ENCODE measurements at regions not wholly inside any gene's neighbourhood (a gene's known extent, or its start where the extent isn't known, plus 50 kb on each side); places are given as distances from the start of the nearest gene placed in this dataset.

DNA sequence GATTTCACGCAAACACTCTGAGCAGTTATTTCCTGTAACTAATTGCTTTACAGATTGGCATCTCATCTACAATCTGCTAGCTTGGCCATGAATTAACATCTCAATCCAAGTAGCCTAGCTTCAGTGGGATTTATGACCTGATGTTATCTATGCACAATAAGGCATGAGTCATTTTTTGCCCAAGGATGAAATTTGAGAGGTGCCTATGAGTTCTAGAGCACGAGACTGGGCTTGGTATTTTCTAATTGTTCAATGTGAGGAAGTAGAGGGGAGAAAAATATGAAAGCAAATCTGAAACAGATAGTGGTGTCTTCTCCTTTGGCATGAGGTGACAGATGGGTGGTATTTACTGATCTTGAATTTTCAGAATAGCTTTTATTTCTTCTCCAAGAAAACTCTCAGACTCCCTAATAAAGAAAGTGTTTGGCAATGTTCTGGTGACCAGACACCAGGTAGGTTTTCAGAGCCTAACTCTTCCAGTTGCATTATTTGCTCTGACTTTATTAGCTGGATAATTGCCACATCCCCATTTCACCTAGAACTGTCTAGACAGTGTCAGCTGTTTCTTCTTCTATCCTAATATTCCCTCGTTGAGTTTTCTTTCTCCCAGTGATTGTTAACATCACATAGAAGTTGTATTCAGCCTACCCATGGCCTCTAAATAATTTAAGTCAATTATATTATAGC is 301.0 kb upstream of the UMPS start:
- in situ Hi-C loops (cut with MboI; ENCODE audit: low sequenced_read_pairs), result no loop called here

DNA sequence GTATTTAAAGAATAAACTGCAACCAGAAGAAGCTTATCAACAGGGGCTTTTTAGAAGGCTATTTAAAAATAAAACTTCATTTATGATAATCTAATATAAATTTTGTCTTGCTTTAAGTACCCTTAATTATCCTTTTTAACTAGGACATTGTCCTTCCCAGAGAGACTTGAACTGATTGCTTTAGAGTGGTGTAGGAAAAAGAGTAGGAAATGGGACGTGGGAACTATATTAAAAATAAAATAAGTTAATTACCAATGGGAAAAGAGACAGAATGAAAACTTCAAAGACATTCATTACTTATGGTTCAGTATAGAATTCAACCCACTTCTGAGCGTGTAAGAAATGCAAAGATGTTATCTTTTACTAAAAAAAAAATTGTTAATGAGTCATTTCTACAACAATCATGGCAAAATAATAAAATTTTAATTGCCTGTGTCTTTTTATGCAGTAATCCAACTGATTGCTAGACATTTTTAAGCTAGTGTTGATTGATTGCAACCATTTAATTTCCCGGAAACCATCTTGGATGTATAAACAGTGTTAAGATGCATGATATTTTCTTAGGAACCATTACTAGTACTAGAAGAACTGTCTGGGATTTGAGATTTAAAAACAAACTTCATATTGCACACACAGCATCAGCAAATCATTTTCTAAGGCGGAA is 298.8 kb upstream of the UMPS start:
- in situ Hi-C loops (cut with MboI; ENCODE audit: low sequenced_read_pairs), result no loop called here

DNA sequence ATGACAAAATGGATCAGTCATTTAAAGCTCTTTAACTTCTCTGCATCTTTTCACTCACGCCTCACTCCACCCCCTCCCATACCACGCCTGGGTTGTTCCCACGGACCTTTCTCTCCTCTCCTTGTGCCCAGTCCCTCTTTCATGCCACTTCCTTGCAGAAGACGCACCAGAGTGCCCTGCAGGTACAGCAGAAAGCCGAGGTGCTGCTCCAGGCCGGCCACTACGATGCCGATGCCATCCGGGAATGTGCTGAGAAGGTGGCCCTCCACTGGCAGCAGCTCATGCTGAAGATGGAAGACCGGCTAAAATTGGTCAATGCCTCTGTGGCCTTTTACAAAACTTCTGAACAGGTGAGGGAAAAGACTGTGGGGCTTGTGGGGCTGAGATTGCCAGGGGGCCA is 296.1 kb upstream of the UMPS start:
- in situ Hi-C loops (cut with MboI; ENCODE audit: low sequenced_read_pairs), result no loop called here

- in situ Hi-C loops (cut with MboI; ENCODE audit: low sequenced_read_pairs), result no loop called here
These were observed 294.8 kb upstream of the UMPS start for GRCh38 chr3:124435467-124435866.

DNA sequence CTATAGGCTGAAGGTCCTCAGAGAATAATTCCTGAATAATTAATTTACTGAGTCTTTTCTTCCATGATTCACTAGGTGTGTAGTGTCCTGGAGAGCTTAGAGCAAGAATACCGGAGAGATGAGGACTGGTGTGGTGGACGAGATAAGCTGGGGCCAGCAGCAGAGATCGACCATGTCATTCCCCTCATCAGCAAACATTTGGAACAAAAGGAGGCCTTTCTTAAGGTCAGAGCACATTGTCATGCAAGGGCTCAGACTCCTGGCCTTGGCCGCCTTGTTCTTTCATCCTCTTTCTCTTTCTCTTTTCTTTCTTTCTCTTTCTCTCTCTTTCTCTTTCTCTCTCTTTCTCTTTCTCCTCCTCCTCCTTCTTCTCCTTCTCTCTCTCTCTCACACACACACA is 291.4 kb upstream of the UMPS start:
- in situ Hi-C loops (cut with MboI; ENCODE audit: low sequenced_read_pairs), result no loop called here

- in situ Hi-C loops (cut with MboI; ENCODE audit: low sequenced_read_pairs), result no loop called here
These were observed 290.6 kb upstream of the UMPS start for GRCh38 chr3:124439603-124440002.

DNA sequence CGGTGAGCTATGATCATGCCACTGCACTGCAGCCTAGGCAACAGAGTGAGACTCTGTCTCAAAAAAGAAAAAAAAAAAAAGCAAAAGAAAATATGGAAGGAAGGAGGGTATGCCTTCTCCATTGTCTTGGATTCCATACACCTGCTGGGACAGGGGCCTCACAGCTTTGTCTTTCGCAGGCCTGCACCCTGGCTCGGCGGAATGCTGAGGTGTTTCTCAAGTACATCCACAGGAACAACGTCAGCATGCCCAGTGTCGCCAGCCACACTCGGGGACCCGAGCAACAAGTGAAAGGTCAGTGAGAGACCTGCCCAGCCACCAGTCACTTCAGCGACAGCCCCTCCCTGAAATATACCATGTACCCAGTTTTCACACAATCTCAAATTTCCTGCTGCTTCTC is 288.5 kb upstream of the UMPS start:
- in situ Hi-C loops (cut with MboI; ENCODE audit: low sequenced_read_pairs), result no loop called here

- in situ Hi-C loops (cut with MboI; ENCODE audit: low sequenced_read_pairs), result no loop called here
These were observed 287.8 kb upstream of the UMPS start for GRCh38 chr3:124442463-124442862.

DNA sequence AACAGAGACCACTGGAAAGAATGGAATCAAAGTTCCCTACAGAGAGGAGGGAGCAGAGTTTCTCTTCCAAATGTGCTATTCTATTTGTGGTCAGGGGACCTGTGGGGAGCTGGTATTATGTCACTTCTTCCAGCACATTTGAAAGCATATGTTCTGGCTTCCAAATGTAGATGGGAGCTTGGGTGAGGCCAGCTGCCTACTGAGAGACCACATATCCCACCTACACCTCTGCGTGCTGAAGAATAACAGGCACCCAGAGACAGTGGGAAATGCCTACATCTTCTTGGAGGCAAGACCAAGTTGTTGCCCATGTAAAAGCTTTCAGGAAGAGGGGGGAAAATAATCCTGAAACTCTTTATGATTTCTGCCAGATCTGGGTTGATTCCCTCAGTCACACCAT is 286.8 kb upstream of the UMPS start:
- in situ Hi-C loops (cut with MboI; ENCODE audit: low sequenced_read_pairs), result no loop called here

DNA sequence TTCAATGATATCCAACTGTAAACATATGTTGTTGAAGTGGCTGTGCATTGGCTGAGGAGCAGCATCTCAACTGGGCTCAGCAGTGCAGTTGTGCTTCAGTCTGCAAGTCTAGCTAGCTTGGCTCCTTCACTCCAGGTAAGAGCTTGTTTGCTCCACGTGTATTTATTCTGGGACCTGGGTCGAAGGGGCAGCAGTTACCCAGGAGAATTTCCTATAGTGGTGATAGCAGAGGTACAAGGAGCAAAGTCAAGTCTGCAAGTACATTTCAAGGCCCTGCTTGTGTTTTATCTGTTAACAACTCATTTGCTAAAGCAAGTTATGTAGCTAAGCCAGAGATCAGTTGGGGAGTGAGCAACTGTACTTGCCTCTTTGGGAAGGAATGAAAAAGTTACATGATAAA is 286.2 kb upstream of the UMPS start:
- in situ Hi-C loops (cut with MboI; ENCODE audit: low sequenced_read_pairs), result no loop called here

DNA sequence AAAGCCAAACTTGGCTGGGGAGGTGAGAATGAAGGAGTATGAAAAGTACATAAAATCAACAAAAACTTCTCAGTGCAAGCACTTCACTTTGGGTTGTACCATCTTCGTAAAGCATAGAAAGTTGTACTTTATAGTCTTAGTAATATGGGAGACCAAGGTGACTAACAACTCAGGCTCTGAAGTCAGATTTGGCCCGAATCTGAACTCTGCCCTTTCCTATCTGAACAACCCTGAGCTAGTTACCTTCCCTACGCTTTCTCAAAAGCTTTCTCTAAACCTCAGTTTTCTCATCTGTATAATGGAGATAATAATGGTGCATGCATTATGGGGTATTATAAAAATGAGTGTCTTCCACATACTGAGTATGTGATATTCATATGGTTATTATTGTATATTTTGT is 285.4 kb upstream of the UMPS start:
- in situ Hi-C loops (cut with MboI; ENCODE audit: low sequenced_read_pairs), result no loop called here

GRCh38 chr3:124447845-124448244 is 282.4 kb upstream of the UMPS start:
- in situ Hi-C loops (cut with MboI; ENCODE audit: low sequenced_read_pairs), result no loop called here

- in situ Hi-C loops (cut with MboI; ENCODE audit: low sequenced_read_pairs), result no loop called here
These were observed 281.3 kb upstream of the UMPS start for GRCh38 chr3:124448954-124449353.

GRCh38 chr3:124450366-124450765 is 279.9 kb upstream of the UMPS start:
- in situ Hi-C loops (cut with MboI; ENCODE audit: low sequenced_read_pairs), result no loop called here

DNA sequence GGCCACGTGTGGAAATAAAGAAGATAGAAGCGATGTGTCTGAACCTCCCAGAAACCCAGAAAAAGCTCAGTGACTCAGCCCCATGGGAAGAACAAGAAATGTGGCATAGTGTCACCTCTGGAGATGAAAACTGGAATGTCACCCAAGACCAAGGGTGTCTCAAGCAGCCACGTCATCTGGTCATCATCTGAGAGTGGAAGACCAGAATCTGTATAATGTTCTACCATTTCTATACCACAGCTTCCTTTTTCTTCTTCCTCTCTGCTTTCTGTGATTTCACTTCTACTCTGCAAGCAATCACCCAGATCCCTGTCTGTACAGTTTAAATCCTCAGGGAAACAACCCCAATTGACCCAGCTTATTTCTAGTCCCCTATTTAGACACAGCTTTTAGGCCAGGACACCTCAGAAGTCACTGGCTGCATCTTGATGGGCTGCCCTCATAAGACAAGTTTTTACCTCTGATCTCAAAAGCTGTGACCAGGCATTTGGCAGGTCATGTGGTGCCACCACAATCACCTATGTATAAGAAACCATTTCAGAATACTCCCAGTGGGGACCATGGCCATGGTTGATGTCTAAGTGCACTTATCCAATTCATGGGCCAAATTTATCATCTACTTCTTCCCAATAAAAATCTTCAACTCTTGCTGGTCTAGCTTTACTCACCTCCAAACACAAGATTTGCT is 278.5 kb upstream of the UMPS start:
- in situ Hi-C loops (cut with MboI; ENCODE audit: low sequenced_read_pairs), result no loop called here

DNA sequence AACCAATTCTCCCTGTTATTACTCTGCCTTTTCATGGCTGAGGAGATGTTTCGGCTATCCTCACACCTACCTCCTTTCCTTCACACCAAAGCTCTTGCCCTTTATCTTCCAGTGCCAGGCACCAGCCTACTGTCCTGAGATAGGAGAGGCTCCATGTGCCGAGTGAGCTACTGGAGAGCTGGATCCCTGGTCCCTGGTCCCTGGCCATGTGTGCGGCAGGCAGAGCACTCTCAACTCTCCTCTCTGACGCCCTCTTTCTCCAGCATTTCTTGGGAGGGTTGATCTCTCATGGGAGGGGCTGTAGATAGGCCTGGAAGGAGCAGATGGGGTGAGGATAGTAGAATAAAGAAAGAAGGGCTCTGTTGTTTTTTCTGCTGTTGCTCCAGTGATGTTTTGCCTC is 277.1 kb upstream of the UMPS start:
- in situ Hi-C loops (cut with MboI; ENCODE audit: low sequenced_read_pairs), result no loop called here

GRCh38 chr3:124455891-124456290 is 274.4 kb upstream of the UMPS start:
- in situ Hi-C loops (cut with MboI; ENCODE audit: low sequenced_read_pairs), result no loop called here

- in situ Hi-C loops (cut with MboI; ENCODE audit: low sequenced_read_pairs), result no loop called here
These were observed 273.7 kb upstream of the UMPS start for GRCh38 chr3:124456506-124456905.

GRCh38 chr3:124459678-124460077 is 270.6 kb upstream of the UMPS start:
- in situ Hi-C loops (cut with MboI; ENCODE audit: low sequenced_read_pairs), result no loop called here

DNA sequence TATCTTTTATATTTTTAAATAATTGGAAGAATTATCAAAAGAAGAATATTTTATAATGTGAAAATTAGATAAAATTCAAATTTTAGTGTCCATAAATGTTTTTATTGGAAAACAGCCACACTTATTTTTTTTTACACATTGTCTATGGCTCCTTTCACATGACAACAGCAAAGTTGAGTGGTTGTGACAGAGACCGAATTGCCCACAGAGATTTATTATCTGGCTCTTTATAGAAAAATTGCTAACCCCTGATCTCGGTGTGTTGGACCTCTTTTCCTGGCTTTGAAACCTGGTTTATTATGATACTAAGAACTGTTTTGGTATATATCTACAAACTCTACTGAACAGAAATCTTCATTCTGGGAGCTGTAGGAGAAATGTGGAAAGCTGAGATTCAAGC is 269.1 kb upstream of the UMPS start:
- in situ Hi-C loops (cut with MboI; ENCODE audit: low sequenced_read_pairs), result no loop called here

- in situ Hi-C loops (cut with MboI; ENCODE audit: low sequenced_read_pairs), result no loop called here
These were observed 268.2 kb upstream of the UMPS start for GRCh38 chr3:124461838-124462632.

DNA sequence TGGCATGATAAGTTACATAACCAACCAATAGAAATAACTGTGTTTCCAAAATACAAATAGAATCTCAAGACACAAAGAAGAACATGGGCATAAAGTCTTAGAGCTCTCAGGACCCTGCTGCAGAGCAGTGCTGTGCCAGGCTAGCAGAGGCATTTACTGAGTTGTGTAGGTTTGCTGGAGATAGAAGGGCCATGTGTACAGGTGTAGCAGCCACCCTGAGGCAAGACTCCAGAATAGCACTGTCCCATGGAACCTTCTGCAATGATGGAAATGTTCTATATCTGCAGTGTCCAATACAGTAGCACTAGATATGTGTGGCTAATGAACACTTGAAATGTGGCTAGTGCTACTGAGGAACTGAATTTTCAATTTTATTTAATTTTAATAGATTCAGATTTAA is 267.0 kb upstream of the UMPS start:
- in situ Hi-C loops (cut with MboI; ENCODE audit: low sequenced_read_pairs), result no loop called here
